H1 (cell line): ENCODE measurements at regions not wholly inside any gene's neighbourhood (a gene's known extent, or its start where the extent isn't known, plus 50 kb on each side); places are given as distances from the start of the nearest gene placed in this dataset.

ENCODE experiments used
- CTCF ChIA-PET: fragments of 300-600 bp; sonication (Branson Sonifier 250); formaldehyde crosslinking; loops from one replicate; lab custom pipeline; 2021; ENCODE audit not compliant: partially characterized antibody; lab: Charles Lee
- POLR2A ChIA-PET: fragments of 300-600 bp; sonication (Branson Sonifier 250); formaldehyde crosslinking; loops from one replicate; lab custom pipeline; 2021; ENCODE audit warnings: inconsistent platforms; ENCODE audit not compliant: partially characterized antibody; lab: Charles Lee
- DNase-seq, 2 experiments: peaks; one replicate each; pipeline versions ENCODE4 v3.0.0 to v3.0.0-alpha.2; 2010 to 2022; ENCODE audit warnings: low spot score in 2 of 2, low read depth in 1 of 2, mixed read lengths in 1 of 2
- FAIRE-seq: peaks from 2 replicates; lab custom pipeline; 2011; peaks lifted over from hg19 to GRCh38; lab: Jason Lieb, UNC
- H2AFZ ChIP-seq: 2 replicates; pipeline ENCODE4 v1.8.1; 2012; ENCODE audit warnings: low read length, inconsistent platforms
- H2AK5ac ChIP-seq: 2 replicates; pipeline ENCODE4 v1.6.1; 2013; ENCODE audit warnings: low read depth, low read length
- H2BK120ac ChIP-seq: replicated peaks from 2 replicates; pipeline ENCODE3; 2013; ENCODE audit warnings: low read depth, low read length, inconsistent platforms
- H2BK12ac ChIP-seq: 2 replicates; pipeline ENCODE4 v1.6.1; 2013; ENCODE audit warnings: low read depth, low read length
- H2BK15ac ChIP-seq: 2 replicates; pipeline ENCODE4 v1.6.1; 2013; ENCODE audit warnings: low read length
- H2BK20ac ChIP-seq: 2 replicates; pipeline ENCODE4 v1.6.1; 2013; ENCODE audit warnings: low read length
- H2BK5ac ChIP-seq: 2 replicates; pipeline ENCODE4 v1.6.1; 2013; ENCODE audit warnings: low read depth, low read length
- H3K14ac ChIP-seq: 2 replicates; pipeline ENCODE4 v1.6.1; 2013; ENCODE audit warnings: inconsistent platforms; ENCODE audit not compliant: insufficient read length
- H3K18ac ChIP-seq: 2 replicates; pipeline ENCODE4 v1.6.1; 2013; ENCODE audit warnings: low read length; ENCODE audit errors: extremely low read depth
- H3K23ac ChIP-seq: 2 replicates; pipeline ENCODE4 v1.6.1; 2013; ENCODE audit warnings: inconsistent platforms; ENCODE audit not compliant: insufficient read length
- H3K23me2 ChIP-seq: 2 replicates; pipeline ENCODE4 v1.6.1; 2013; ENCODE audit warnings: low read depth, low read length
- H3K27ac ChIP-seq: 2 replicates; pipeline ENCODE4 v1.6.1; 2011; ENCODE audit warnings: low read depth, low read length, inconsistent platforms
- H3K27me3 ChIP-seq, 4 experiments: replicated peaks in 1 of 4; 1 replicate in 1 of 4; 2 replicates in 3 of 4; pipeline versions ENCODE4 v1.6.1 to v1.8.1; 2011 to 2013; ENCODE audit warnings: low read length in 3 of 4, mild to moderate bottlenecking in 3 of 4, inconsistent platforms in 2 of 4, mixed read lengths in 2 of 4, moderate library complexity in 1 of 4; ENCODE audit not compliant: control insufficient read depth in 3 of 4, insufficient read depth in 3 of 4; ENCODE audit errors: extremely low read depth in 1 of 4
- H3K36me3 ChIP-seq, 4 experiments: 2 replicates each; pipeline versions ENCODE4 v1.6.1 to v1.8.1; 2011 to 2013; ENCODE audit warnings: mild to moderate bottlenecking in 4 of 4, low read length in 3 of 4, moderate library complexity in 2 of 4, control low read depth in 1 of 4, inconsistent platforms in 1 of 4; ENCODE audit not compliant: insufficient read depth in 4 of 4, control insufficient read depth in 2 of 4
- H3K4ac ChIP-seq: replicated peaks from 2 replicates; pipeline ENCODE3; 2013; ENCODE audit warnings: low read length, low read depth, mixed read lengths, inconsistent platforms; ENCODE audit not compliant: insufficient read length
- H3K4me1 ChIP-seq, 4 experiments: replicated peaks in 1 of 4; 1 replicate in 1 of 4; 2 replicates in 3 of 4; pipeline versions ENCODE4 v1.6.1 to v1.8.1; 2011 to 2013; ENCODE audit warnings: low read length in 3 of 4, inconsistent platforms in 2 of 4, mixed read lengths in 1 of 4; ENCODE audit not compliant: insufficient read depth in 4 of 4, control insufficient read depth in 3 of 4
- H3K4me2 ChIP-seq, 2 experiments: 2 replicates each; pipeline versions ENCODE4 v1.6.1 to v1.8.1; 2011 to 2013; ENCODE audit warnings: low read depth in 2 of 2, low read length in 2 of 2, control low read depth in 1 of 2, inconsistent platforms in 1 of 2, mild to moderate bottlenecking in 1 of 2; ENCODE audit not compliant: insufficient read depth in 1 of 2
- H3K4me3 ChIP-seq, 4 experiments: fragments of 200-600, 300-600 bp in 1 of 4; sonication (generic), shearing (Covaris generic), sonication (Bioruptor Twin) in 1 of 4; 2 replicates each; pipeline versions ENCODE4 v1.5.1 to v1.8.1; 2011 to 2016; ENCODE audit warnings: low read length in 4 of 4, low read depth in 3 of 4, control low read depth in 2 of 4, inconsistent platforms in 2 of 4, mild to moderate bottlenecking in 2 of 4, mixed read lengths in 1 of 4, moderate library complexity in 1 of 4; ENCODE audit not compliant: insufficient read depth in 2 of 4; ENCODE audit errors: extremely low read depth in 1 of 4
- H3K56ac ChIP-seq: replicated peaks from 2 replicates; pipeline ENCODE3; 2013; ENCODE audit warnings: low read depth, mild to moderate bottlenecking, mixed read lengths, low read length, inconsistent platforms; ENCODE audit not compliant: insufficient read length
- H3K79me1 ChIP-seq: 2 replicates; pipeline ENCODE4 v1.6.1; 2013; ENCODE audit warnings: low read depth, low read length, control low read depth
- H3K79me2 ChIP-seq, 2 experiments: 2 replicates each; pipeline versions ENCODE4 v1.6.1 to v1.8.1; 2012 to 2013; ENCODE audit warnings: low read length in 2 of 2, mild to moderate bottlenecking in 2 of 2, inconsistent platforms in 1 of 2; ENCODE audit not compliant: insufficient read depth in 2 of 2, control insufficient read depth in 1 of 2
- H3K9ac ChIP-seq, 4 experiments: replicated peaks in 1 of 4; 1 replicate in 1 of 4; 2 replicates in 3 of 4; pipeline versions ENCODE4 v1.6.1 to v1.8.1; 2011 to 2013; ENCODE audit warnings: low read depth in 3 of 4, low read length in 3 of 4, control low read depth in 2 of 4, mild to moderate bottlenecking in 2 of 4, moderate library complexity in 2 of 4, inconsistent platforms in 1 of 4; ENCODE audit errors: extremely low read depth in 1 of 4
- H3K9me3 ChIP-seq, 2 experiments: 2 replicates each; pipeline versions ENCODE4 v1.6.1 to v1.8.1; 2012 to 2013; ENCODE audit warnings: mild to moderate bottlenecking in 2 of 2, moderate library complexity in 2 of 2, control low read depth in 1 of 2, inconsistent platforms in 1 of 2, low read depth in 1 of 2, low read length in 1 of 2, mixed read lengths in 1 of 2; ENCODE audit not compliant: insufficient read depth in 2 of 2
- H4K20me1 ChIP-seq, 2 experiments: replicated peaks in 1 of 2; 2 replicates each; pipeline versions ENCODE3 to v1.8.1; 2011 to 2013; ENCODE audit warnings: inconsistent platforms in 2 of 2, low read length in 2 of 2, mild to moderate bottlenecking in 1 of 2; ENCODE audit not compliant: insufficient read depth in 2 of 2, control insufficient read depth in 1 of 2
- H4K5ac ChIP-seq: 2 replicates; pipeline ENCODE4 v1.6.1; 2013; ENCODE audit warnings: low read length, low read depth, mixed read lengths, inconsistent platforms; ENCODE audit not compliant: insufficient read length
- H4K8ac ChIP-seq: 2 replicates; pipeline ENCODE4 v1.8.0; 2013; ENCODE audit warnings: mild to moderate bottlenecking, moderate library complexity, low read length, inconsistent platforms; ENCODE audit not compliant: insufficient read depth; ENCODE audit errors: extremely low read depth
- H4K91ac ChIP-seq: replicated peaks from 2 replicates; pipeline ENCODE3; 2013; ENCODE audit warnings: low read length, mixed read lengths, inconsistent platforms; ENCODE audit not compliant: insufficient read length
- CBX5 ChIP-seq: fragments of 300-800, 300-1000 bp; sonication (generic); IDR thresholded peaks from 2 replicates; pipeline ENCODE4 v1.7.1; 2016; ENCODE audit warnings: antibody characterized with exemption, low read length, low read depth
- CTBP2 ChIP-seq: IDR thresholded peaks from 2 replicates; pipeline ENCODE4 v1.7.0; 2011; ENCODE audit warnings: borderline replicate concordance, mild to moderate bottlenecking, moderate library complexity, mixed read lengths, low read length; ENCODE audit not compliant: insufficient read depth, insufficient read length
- FOSL1 ChIP-seq: IDR thresholded peaks from 2 replicates; pipeline ENCODE4 v1.6.1; 2011; ENCODE audit warnings: mild to moderate bottlenecking, low read depth, low read length, moderate library complexity; ENCODE audit not compliant: insufficient read depth
- RXRA ChIP-seq: IDR thresholded peaks from 2 replicates; pipeline ENCODE4 v1.6.1; 2011; ENCODE audit warnings: low read depth, mild to moderate bottlenecking, low read length, moderate library complexity; ENCODE audit not compliant: insufficient read depth
- SIRT6 ChIP-seq: IDR thresholded peaks from one replicate; pipeline ENCODE4 v1.7.1; 2012; ENCODE audit warnings: low read length, inconsistent platforms
- SP4 ChIP-seq: IDR thresholded peaks from 2 replicates; pipeline ENCODE4 v1.6.1; 2012; ENCODE audit warnings: low read length, inconsistent platforms
- TAF7 ChIP-seq: optimal IDR thresholded peaks from 2 replicates; pipeline ENCODE3; 2011; ENCODE audit warnings: low read depth, mild to moderate bottlenecking, inconsistent platforms, low read length, moderate library complexity, borderline replicate concordance
- TCF12 ChIP-seq: IDR thresholded peaks from 2 replicates; pipeline ENCODE4 v1.6.1; 2011; ENCODE audit warnings: low read depth, mild to moderate bottlenecking, low read length
- ZNF274 ChIP-seq: IDR thresholded peaks from 2 replicates; pipeline ENCODE4 v1.7.0; 2012; ENCODE audit warnings: low read length, borderline replicate concordance; ENCODE audit errors: extremely low read depth
- WGBS, 2 experiments: shearing (Covaris generic) in 1 of 2; methylation state at CpG; one replicate each; pipeline versions ENCODE4 v1.1.6 to v1.1.7; 2013 to 2015; ENCODE audit warnings: low lambda C conversion rate in 2 of 2, mixed read lengths in 2 of 2, inconsistent platforms in 1 of 2, low coverage in 1 of 2, missing lambda C conversion rate in 1 of 2; ENCODE audit not compliant: insufficient replicate concordance in 2 of 2, insufficient coverage in 1 of 2, insufficient read length in 1 of 2; ENCODE audit errors: extremely low coverage in 1 of 2, missing lambda C conversion rate in 1 of 2; 5-methylcytosine and 5-hydroxymethylcytosine counted together

GRCh38 chr13:73989244-73989843 is 144.9 kb downstream of the KLF12 start:
- Histone ChIP-seq H3K4me2 (no peak overlapping the region), H3K36me3 (no peaks in the 10 kb centered on the region), H3K4me3 (no peak overlapping the region), H2BK120ac (no peak overlapping the region), H3K27ac (no peak overlapping the region), H3K27me3 (no peaks in the 10 kb centered on the region), H3K79me2 (no peaks in the 10 kb centered on the region), H3K9ac (no peak overlapping the region), H2AFZ (no peak overlapping the region), H3K14ac (no peak overlapping the region), H2BK12ac (peak overlapping the region; percentile 30; the same call in 1 of the 2 replicates), H4K8ac (no peak overlapping the region), H4K5ac (no peak overlapping the region), H3K4ac (no peak overlapping the region), H2BK20ac (no peak overlapping the region), H3K56ac (no peak overlapping the region), H3K23ac (no peak overlapping the region), H4K91ac (no peak overlapping the region), H3K18ac (no peak overlapping the region), H3K79me1 (no peaks in the 10 kb centered on the region), H2AK5ac (no peak overlapping the region), H2BK15ac (no peak overlapping the region), H3K9me3 (no peaks in the 10 kb centered on the region), H2BK5ac (no peak overlapping the region), H3K4me1 (peaks cover 0 to 9% (median 6%) of the 10 kb centered on the region in 4 experiments; a peak in 4 of 7 replicates), H3K23me2 (no peaks in the 10 kb centered on the region; the same call in 1 of the 2 replicates), H4K20me1 (no peaks in the 10 kb centered on the region)
- TF ChIP-seq RXRA (no peak), TAF7 (no peak), TCF12 (no peak), SP4 (no peak), CTBP2 (no peak), CBX5 (no peak), ZNF274 (no peak), SIRT6 (no peak), FOSL1 (no peak)
- ChIA-PET CTCF (interaction anchor here (1.1 kb wide), 1 partner anchor 9 kb away, joined by 4 read pairs; no protein-coding TSS in a partner anchor), POLR2A (no interaction called here)
- FAIRE-seq, result no peak
- 88% methylated on average over 4 of the region's 4 CpGs; no CpG with 5 or more reads in 1 of the 2 experiments for WGBS, 2 experiments
- no peak for DNase-seq
